ENCODE measurements at regions not wholly inside any gene's neighbourhood (a gene's known extent, or its start where the extent isn't known, plus 50 kb on each side); places are given as distances from the start of the nearest gene placed in this dataset.

GRCh38 chr5:106910486-106910885, 760.3 kb downstream of the EFNA5 start:
- no peaks in the 10 kb centered on the region for H3K79me2 ChIP-seq (ENCODE audit: control insufficient read depth, insufficient read depth, low read length)
- no peaks in the 10 kb centered on the region for H4K20me1 ChIP-seq (ENCODE audit: control insufficient read depth, extremely low read depth, insufficient read depth, low read length)
- H3K9ac ChIP-seq (ENCODE audit: control insufficient read depth, extremely low read depth, insufficient read depth, low read length) = no peak overlapping the region
- no peaks in the 10 kb centered on the region for H3K9me3 ChIP-seq (ENCODE audit: control insufficient read depth, low read depth, low read length)
- H3K4me3 ChIP-seq (ENCODE audit: control insufficient read depth in 2 of 3, extremely low read depth in 1 of 3, insufficient read depth in 2 of 3, low read depth in 1 of 3, low read length in 3 of 3) = no peak overlapping the region
- no peaks in the 10 kb centered on the region for H3K4me1 ChIP-seq (ENCODE audit: control insufficient read depth, extremely low read depth, insufficient read depth, low read length)
- H3K9me1 ChIP-seq (ENCODE audit: control insufficient read depth, extremely low read depth, insufficient read depth, low read length) = no peaks in the 10 kb centered on the region
- no peak for DNase-seq (ENCODE audit: low read depth, low spot score)
- no peak overlapping the region for H3K27ac ChIP-seq (ENCODE audit: control insufficient read depth, insufficient read depth, low read length)
- no peak for TF ChIP-seq EZH2 (IDR thresholded peaks at IDR 0.05; ENCODE audit: low read length)
- no peak for TF ChIP-seq CTCF (optimal IDR thresholded peaks at IDR 0.05 in 1 of 3, IDR thresholded peaks at IDR 0.05 in 1 of 3, conservative IDR thresholded peaks at IDR 0.05 in 1 of 3; ENCODE audit: extremely low read depth in 1 of 3, insufficient read depth in 2 of 3, low read length in 3 of 3)
- no peaks in the 10 kb centered on the region for H3K36me3 ChIP-seq (ENCODE audit: control insufficient read depth in 2 of 2, extremely low read depth in 1 of 2, insufficient read depth in 2 of 2, low read length in 2 of 2)
- dilution Hi-C loops (cut with MboI; ENCODE audit: extremely low pct_ligation_motif_present, low sequenced_read_pairs) = no loop called here
- H3K27me3 ChIP-seq (ENCODE audit: control insufficient read depth, extremely low read depth, insufficient read depth, low read length) = no peaks in the 10 kb centered on the region
- no peak overlapping the region for H2AFZ ChIP-seq (ENCODE audit: control insufficient read depth, low read length)
- H3K4me2 ChIP-seq (ENCODE audit: control insufficient read depth, extremely low read depth, insufficient read depth, low read depth, low read length) = no peak overlapping the region
- FAIRE-seq = no peak

- no peak overlapping the region for H2AFZ ChIP-seq (ENCODE audit: control insufficient read depth, low read length)
- no peak overlapping the region for H3K9ac ChIP-seq (ENCODE audit: control insufficient read depth, extremely low read depth, insufficient read depth, low read length)
- H3K27ac ChIP-seq (ENCODE audit: control insufficient read depth, insufficient read depth, low read length) = no peak overlapping the region
- DNase-seq (ENCODE audit: low read depth, low spot score) (no peak), FAIRE-seq (no peak)
- no peaks in the 10 kb centered on the region for H3K4me1 ChIP-seq (ENCODE audit: control insufficient read depth, extremely low read depth, insufficient read depth, low read length)
- no peak for TF ChIP-seq CTCF (optimal IDR thresholded peaks at IDR 0.05 in 1 of 3, IDR thresholded peaks at IDR 0.05 in 1 of 3, conservative IDR thresholded peaks at IDR 0.05 in 1 of 3; ENCODE audit: extremely low read depth in 1 of 3, insufficient read depth in 2 of 3, low read length in 3 of 3)
- TF ChIP-seq EZH2 (IDR thresholded peaks at IDR 0.05; ENCODE audit: low read length) = no peak
- no peaks in the 10 kb centered on the region for H3K79me2 ChIP-seq (ENCODE audit: control insufficient read depth, insufficient read depth, low read length)
- no peaks in the 10 kb centered on the region for H3K36me3 ChIP-seq (ENCODE audit: control insufficient read depth in 2 of 2, extremely low read depth in 1 of 2, insufficient read depth in 2 of 2, low read length in 2 of 2)
- H4K20me1 ChIP-seq (ENCODE audit: control insufficient read depth, extremely low read depth, insufficient read depth, low read length) = no peaks in the 10 kb centered on the region
- H3K9me3 ChIP-seq (ENCODE audit: control insufficient read depth, low read depth, low read length) = no peaks in the 10 kb centered on the region
- no peak overlapping the region for H3K4me3 ChIP-seq (ENCODE audit: control insufficient read depth in 2 of 3, extremely low read depth in 1 of 3, insufficient read depth in 2 of 3, low read depth in 1 of 3, low read length in 3 of 3)
- dilution Hi-C loops (cut with MboI; ENCODE audit: extremely low pct_ligation_motif_present, low sequenced_read_pairs) = no loop called here
- no peaks in the 10 kb centered on the region for H3K27me3 ChIP-seq (ENCODE audit: control insufficient read depth, extremely low read depth, insufficient read depth, low read length)
- no peaks in the 10 kb centered on the region for H3K9me1 ChIP-seq (ENCODE audit: control insufficient read depth, extremely low read depth, insufficient read depth, low read length)
- no peak overlapping the region for H3K4me2 ChIP-seq (ENCODE audit: control insufficient read depth, extremely low read depth, insufficient read depth, low read depth, low read length)
Measured at GRCh38 chr5:106909716-106910115, 761.0 kb downstream of the EFNA5 start.
